ENCODE measurements at regions not wholly inside any gene's neighbourhood (a gene's known extent, or its start where the extent isn't known, plus 50 kb on each side); places are given as distances from the start of the nearest gene placed in this dataset.
A peak's percentile ranks its signal among the peaks of the same experiment; 100 is the strongest.
"Not testable (repeated sequence)": the region's sequence is repeated elsewhere in the genome, so short reads cannot be mapped to it uniquely, and the experiment has no call there.

DNA sequence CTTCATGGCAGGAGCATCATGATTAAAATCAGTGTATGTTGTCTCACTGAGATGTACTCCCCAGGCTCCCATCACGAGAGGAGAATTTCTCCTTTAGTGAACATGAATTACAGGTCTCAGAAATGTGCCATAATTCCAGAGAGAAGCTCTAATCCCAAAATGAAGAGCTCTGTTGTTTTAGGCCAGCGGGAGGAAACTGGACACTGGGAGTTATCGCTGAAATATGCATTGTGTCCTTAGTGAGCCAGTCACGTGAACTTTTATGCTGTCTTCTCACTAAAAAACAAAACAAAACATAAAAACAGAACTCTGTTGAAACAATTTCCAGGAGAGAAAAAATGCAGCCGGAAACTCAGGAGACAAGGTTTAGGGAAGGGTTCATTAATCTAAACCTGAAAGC, 315.7 kb upstream of the NT5E start:
- Histone ChIP-seq H3K27me3 (ENCODE audit: low read length) (no peaks in the 10 kb centered on the region), H3K4me3 (ENCODE audit: low read length) (no peak overlapping the region), H3K36me3 (ENCODE audit: insufficient read depth, low read length) (no peaks in the 10 kb centered on the region), H3K79me2 (ENCODE audit: low read length) (no peaks in the 10 kb centered on the region), H2AFZ (ENCODE audit: low read length) (no peak overlapping the region), H3K27ac (ENCODE audit: low read length) (no peak overlapping the region), H3K9ac (ENCODE audit: low read length) (no peak overlapping the region), H3K9me3 (ENCODE audit: low read length) (no peaks in the 10 kb centered on the region), H4K20me1 (ENCODE audit: insufficient read depth, low read depth, low read length) (no peaks in the 10 kb centered on the region), H3K9me2 (replicated peaks; ENCODE audit: insufficient read depth, low read length) (no peaks in the 10 kb centered on the region), H3K4me1 (ENCODE audit: low read length) (no peaks in the 10 kb centered on the region), H3K4me2 (ENCODE audit: low read depth, low read length, poor library complexity, severe bottlenecking) (no peak overlapping the region)
- DNase-seq, result no peak

DNA sequence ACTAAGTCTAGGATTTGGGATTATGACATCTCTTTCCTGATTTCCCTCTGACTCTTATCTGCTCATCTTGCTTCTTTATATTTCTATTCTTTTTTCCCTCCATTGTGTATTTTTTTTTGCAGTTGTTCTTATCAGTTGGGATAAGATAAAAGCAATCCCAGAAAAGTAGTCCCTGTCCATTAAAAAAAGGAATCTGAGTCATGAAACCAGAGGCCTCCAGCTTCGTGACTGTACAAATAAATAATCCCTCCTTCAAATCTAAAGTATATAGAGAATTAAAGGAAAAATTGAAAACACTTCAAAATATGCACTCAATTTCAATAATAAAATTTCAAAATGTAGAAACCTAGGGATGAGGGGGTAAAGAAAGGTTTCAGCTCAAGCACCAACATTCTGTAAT, 317.8 kb upstream of the NT5E start:
- H3K4me1 ChIP-seq (ENCODE audit: low read length), result no peaks in the 10 kb centered on the region
- no peaks in the 10 kb centered on the region for H3K36me3 ChIP-seq (ENCODE audit: insufficient read depth, low read length)
- H3K27ac ChIP-seq (ENCODE audit: low read length), result no peak overlapping the region
- no peaks in the 10 kb centered on the region for H3K9me2 ChIP-seq (replicated peaks; ENCODE audit: insufficient read depth, low read length)
- H3K4me2 ChIP-seq (ENCODE audit: low read depth, low read length, poor library complexity, severe bottlenecking), result no peak overlapping the region
- no peaks in the 10 kb centered on the region for H3K9me3 ChIP-seq (ENCODE audit: low read length)
- H3K27me3 ChIP-seq (ENCODE audit: low read length), result no peaks in the 10 kb centered on the region
- no peak for DNase-seq
- H3K9ac ChIP-seq (ENCODE audit: low read length), result no peak overlapping the region
- no peak overlapping the region for H2AFZ ChIP-seq (ENCODE audit: low read length)
- no peaks in the 10 kb centered on the region for H3K79me2 ChIP-seq (ENCODE audit: low read length)
- no peak overlapping the region for H3K4me3 ChIP-seq (ENCODE audit: low read length)
- no peaks in the 10 kb centered on the region for H4K20me1 ChIP-seq (ENCODE audit: insufficient read depth, low read depth, low read length)

DNA sequence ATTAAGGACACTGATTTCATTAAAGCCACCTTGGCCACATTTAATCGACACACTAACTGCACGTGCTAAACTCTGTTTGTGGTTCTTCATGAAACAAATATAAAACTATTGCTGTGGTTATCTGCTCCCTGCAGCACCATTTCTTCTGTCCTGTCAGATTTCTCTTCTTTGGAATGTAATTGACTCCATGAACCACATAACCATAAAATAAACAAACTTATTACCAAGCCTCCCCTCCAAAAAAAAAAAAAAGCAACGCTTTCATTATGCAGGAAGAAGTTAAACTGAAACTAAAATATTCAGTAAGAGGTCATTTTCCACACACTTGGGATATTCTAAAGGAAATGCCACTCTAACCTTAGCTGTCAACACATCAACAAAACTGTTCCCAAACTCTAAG, 319.1 kb upstream of the NT5E start:
- no peaks in the 10 kb centered on the region for H3K27me3 ChIP-seq (ENCODE audit: low read length)
- H3K9me3 ChIP-seq (ENCODE audit: low read length), result no peaks in the 10 kb centered on the region
- H3K36me3 ChIP-seq (ENCODE audit: insufficient read depth, low read length), result no peaks in the 10 kb centered on the region
- no peaks in the 10 kb centered on the region for H3K9me2 ChIP-seq (replicated peaks; ENCODE audit: insufficient read depth, low read length)
- DNase-seq, result no peak
- no peak overlapping the region for H2AFZ ChIP-seq (ENCODE audit: low read length)
- H3K4me3 ChIP-seq (ENCODE audit: low read length), result no peak overlapping the region
- no peaks in the 10 kb centered on the region for H3K79me2 ChIP-seq (ENCODE audit: low read length)
- H4K20me1 ChIP-seq (ENCODE audit: insufficient read depth, low read depth, low read length), result no peaks in the 10 kb centered on the region
- no peak overlapping the region for H3K4me2 ChIP-seq (ENCODE audit: low read depth, low read length, poor library complexity, severe bottlenecking)
- H3K27ac ChIP-seq (ENCODE audit: low read length), result no peak overlapping the region
- no peak overlapping the region for H3K9ac ChIP-seq (ENCODE audit: low read length)
- H3K4me1 ChIP-seq (ENCODE audit: low read length), result no peaks in the 10 kb centered on the region

DNA sequence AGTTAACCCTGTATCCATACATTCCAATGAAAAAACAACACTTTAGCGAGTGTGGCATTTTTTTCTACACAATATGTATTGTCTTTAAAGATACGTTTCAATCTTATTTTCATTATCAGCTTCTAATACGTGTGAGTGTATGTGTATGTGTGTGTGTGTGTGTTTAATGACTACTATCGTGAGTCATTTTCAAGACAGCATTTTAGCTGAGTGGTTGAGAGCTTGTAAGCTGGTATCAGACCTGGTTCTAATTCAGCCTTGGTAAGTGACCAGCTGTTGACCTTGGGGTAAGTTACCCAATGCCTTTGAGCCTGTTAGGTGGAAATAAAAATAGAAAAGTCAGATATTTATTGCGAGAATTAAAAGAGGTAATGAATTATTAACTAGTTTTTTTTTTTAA, 320.0 kb upstream of the NT5E start:
- Histone ChIP-seq H3K36me3 (ENCODE audit: insufficient read depth, low read length) (no peaks in the 10 kb centered on the region), H3K9ac (ENCODE audit: low read length) (no peak overlapping the region), H3K79me2 (ENCODE audit: low read length) (no peaks in the 10 kb centered on the region), H2AFZ (ENCODE audit: low read length) (no peak overlapping the region), H3K9me3 (ENCODE audit: low read length) (no peaks in the 10 kb centered on the region), H4K20me1 (ENCODE audit: insufficient read depth, low read depth, low read length) (no peaks in the 10 kb centered on the region), H3K27ac (ENCODE audit: low read length) (no peak overlapping the region), H3K9me2 (replicated peaks; ENCODE audit: insufficient read depth, low read length) (no peaks in the 10 kb centered on the region), H3K4me2 (ENCODE audit: low read depth, low read length, poor library complexity, severe bottlenecking) (no peak overlapping the region), H3K4me1 (ENCODE audit: low read length) (no peaks in the 10 kb centered on the region), H3K4me3 (ENCODE audit: low read length) (no peak overlapping the region), H3K27me3 (ENCODE audit: low read length) (no peaks in the 10 kb centered on the region)
- DNase-seq, result no peak

DNA sequence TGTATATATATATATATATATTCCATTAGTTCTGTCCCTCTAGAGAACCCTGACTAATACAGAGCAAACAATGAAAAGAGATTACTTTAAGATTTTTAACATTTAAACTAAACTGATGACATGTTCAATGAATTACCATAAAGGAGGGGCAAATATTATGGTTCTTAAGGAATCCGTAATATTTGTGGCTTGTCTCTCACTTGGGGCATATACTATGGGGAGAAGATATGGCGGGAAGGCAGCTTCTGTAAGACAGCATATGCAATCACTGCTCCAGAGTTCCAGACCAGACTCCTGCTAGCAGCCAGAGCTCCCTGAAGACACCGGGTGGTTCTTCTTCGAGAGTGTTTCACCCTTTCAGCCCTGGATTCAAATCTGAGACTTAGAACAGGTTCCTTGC, 321.1 kb upstream of the NT5E start:
- Histone ChIP-seq H3K4me1 (ENCODE audit: low read length) (no peaks in the 10 kb centered on the region), H3K79me2 (ENCODE audit: low read length) (no peaks in the 10 kb centered on the region), H3K36me3 (ENCODE audit: insufficient read depth, low read length) (no peaks in the 10 kb centered on the region), H3K27me3 (ENCODE audit: low read length) (no peaks in the 10 kb centered on the region), H3K4me2 (ENCODE audit: low read depth, low read length, poor library complexity, severe bottlenecking) (no peak overlapping the region), H3K9ac (ENCODE audit: low read length) (no peak overlapping the region), H3K9me2 (replicated peaks; ENCODE audit: insufficient read depth, low read length) (no peaks in the 10 kb centered on the region), H2AFZ (ENCODE audit: low read length) (no peak overlapping the region), H3K9me3 (ENCODE audit: low read length) (no peaks in the 10 kb centered on the region), H3K27ac (ENCODE audit: low read length) (no peak overlapping the region), H4K20me1 (ENCODE audit: insufficient read depth, low read depth, low read length) (no peaks in the 10 kb centered on the region), H3K4me3 (ENCODE audit: low read length) (no peak overlapping the region)
- no peak for DNase-seq

DNA sequence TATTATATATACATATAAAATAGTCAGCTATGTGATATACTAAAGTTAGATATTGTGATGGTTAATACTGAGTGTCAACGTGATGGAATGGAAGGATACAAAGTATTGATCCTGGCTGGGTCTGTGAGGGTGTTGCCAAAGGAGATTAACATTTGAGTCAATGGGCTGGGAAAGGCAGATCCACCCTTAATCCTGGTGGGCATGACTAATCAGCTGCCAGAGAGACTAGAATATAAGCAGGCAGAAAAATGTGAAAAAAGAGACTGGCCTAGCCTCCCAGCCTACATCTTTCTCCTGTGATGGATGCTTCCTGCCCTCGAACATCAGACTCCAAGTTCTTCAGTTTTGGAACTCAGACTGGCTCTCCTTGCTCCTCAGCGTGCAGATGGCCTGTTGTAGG, 321.6 kb upstream of the NT5E start:
- not testable (repeated sequence) for H3K79me2 ChIP-seq (ENCODE audit: low read length); H2AFZ ChIP-seq (ENCODE audit: low read length); H3K4me3 ChIP-seq (ENCODE audit: low read length); H3K4me1 ChIP-seq (ENCODE audit: low read length); H3K9me3 ChIP-seq (ENCODE audit: low read length); H3K27ac ChIP-seq (ENCODE audit: low read length); H3K4me2 ChIP-seq (ENCODE audit: low read depth, low read length, poor library complexity, severe bottlenecking); H3K36me3 ChIP-seq (ENCODE audit: insufficient read depth, low read length); DNase-seq; H3K9ac ChIP-seq (ENCODE audit: low read length); H4K20me1 ChIP-seq (ENCODE audit: insufficient read depth, low read depth, low read length); H3K27me3 ChIP-seq (ENCODE audit: low read length); H3K9me2 ChIP-seq (replicated peaks; ENCODE audit: insufficient read depth, low read length)

DNA sequence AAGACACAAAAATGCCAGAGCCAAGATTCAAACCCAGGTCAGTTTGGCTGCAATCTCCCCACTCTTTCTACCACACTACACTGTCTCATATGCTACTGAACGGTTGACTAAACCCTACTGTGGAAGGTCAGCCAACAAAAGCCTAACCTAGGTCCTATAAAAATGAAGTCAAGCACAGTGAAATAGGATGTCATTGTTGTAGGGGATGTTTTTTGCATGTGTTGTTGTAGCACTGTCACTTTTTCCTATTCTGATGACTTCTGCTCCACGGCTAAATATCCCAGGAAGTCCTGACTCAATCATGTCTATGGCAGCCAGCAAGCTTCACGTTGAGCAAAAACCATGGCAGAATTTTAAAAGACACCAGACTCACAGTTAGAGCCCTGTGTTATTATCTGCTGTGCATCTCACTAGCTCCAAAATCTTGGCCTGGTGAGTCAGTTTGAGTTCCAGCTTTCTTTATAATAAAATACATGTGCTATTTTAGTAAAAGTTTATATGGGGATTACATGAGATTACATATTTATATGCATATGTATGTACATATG, 322.1 kb upstream of the NT5E start:
- DNase-seq, result no peak
- Histone ChIP-seq H3K27me3 (ENCODE audit: low read length) (no peaks in the 10 kb centered on the region), H3K4me2 (ENCODE audit: low read depth, low read length, poor library complexity, severe bottlenecking) (no peak overlapping the region), H3K27ac (ENCODE audit: low read length) (no peak overlapping the region), H3K9ac (ENCODE audit: low read length) (no peak overlapping the region), H3K9me2 (replicated peaks; ENCODE audit: insufficient read depth, low read length) (no peaks in the 10 kb centered on the region), H3K9me3 (ENCODE audit: low read length) (no peaks in the 10 kb centered on the region), H3K4me3 (ENCODE audit: low read length) (no peak overlapping the region), H3K36me3 (ENCODE audit: insufficient read depth, low read length) (no peaks in the 10 kb centered on the region), H2AFZ (ENCODE audit: low read length) (no peak overlapping the region), H4K20me1 (ENCODE audit: insufficient read depth, low read depth, low read length) (no peaks in the 10 kb centered on the region), H3K79me2 (ENCODE audit: low read length) (no peaks in the 10 kb centered on the region), H3K4me1 (ENCODE audit: low read length) (no peaks in the 10 kb centered on the region)

DNA sequence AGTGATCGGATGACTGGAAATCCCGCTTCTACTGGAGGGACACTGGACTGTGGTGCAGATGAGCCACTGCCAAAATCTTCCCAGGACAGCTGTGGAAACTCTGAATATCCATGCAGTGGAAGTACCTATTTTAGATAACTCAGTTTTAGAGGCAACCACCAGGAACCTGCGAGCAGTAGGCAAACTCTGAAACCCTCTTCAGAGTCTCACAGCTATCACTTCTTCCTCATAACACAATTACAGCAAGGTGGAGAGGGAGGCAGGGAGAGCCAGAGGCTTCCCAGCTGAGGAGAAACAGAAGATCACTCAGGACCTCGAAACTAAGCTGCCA, 322.8 kb upstream of the NT5E start:
- Histone ChIP-seq H3K27ac (ENCODE audit: low read length) (no peak overlapping the region), H3K4me2 (ENCODE audit: low read depth, low read length, poor library complexity, severe bottlenecking) (no peak overlapping the region), H3K4me3 (ENCODE audit: low read length) (no peak overlapping the region), H3K27me3 (ENCODE audit: low read length) (no peaks in the 10 kb centered on the region), H3K9me2 (replicated peaks; ENCODE audit: insufficient read depth, low read length) (no peaks in the 10 kb centered on the region), H3K79me2 (ENCODE audit: low read length) (no peaks in the 10 kb centered on the region), H3K9me3 (ENCODE audit: low read length) (no peaks in the 10 kb centered on the region), H3K36me3 (ENCODE audit: insufficient read depth, low read length) (no peaks in the 10 kb centered on the region), H4K20me1 (ENCODE audit: insufficient read depth, low read depth, low read length) (no peaks in the 10 kb centered on the region), H3K4me1 (ENCODE audit: low read length) (no peaks in the 10 kb centered on the region), H2AFZ (ENCODE audit: low read length) (no peak overlapping the region), H3K9ac (ENCODE audit: low read length) (no peak overlapping the region)
- no peak for DNase-seq

DNA sequence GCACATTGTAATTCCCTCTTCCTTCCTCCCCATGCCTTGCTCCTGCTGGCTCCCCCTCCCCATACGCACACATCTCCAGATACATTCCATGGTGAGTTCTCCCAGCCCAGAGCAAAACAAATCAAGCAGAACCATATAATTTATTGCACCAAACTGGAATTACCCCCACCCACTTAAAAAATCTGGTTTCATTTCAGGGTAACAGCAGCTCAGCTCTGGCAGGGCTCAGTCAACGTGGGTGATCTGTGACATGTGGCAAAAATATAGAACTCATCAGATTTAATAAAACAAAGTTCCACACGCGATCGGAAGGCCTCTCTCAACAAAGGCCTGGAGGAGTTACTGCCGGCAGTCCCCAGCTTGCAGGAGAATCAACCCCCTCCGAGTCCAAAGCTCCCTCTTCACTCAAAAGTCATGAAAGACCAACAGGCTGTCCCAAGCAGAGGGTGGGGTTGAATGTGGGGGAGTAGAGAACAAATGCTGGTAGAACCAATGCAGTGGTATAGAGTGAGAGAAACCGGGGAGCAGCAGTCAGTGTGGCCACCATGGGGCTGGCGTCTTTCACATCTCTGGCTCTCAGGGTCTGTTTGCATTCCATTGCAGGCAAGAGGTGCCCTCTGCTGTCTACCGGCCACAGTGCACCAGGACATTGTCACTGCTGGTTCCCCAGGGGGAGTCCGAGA, 323.3 kb upstream of the NT5E start:
- Histone ChIP-seq H3K9me2 (replicated peaks; ENCODE audit: insufficient read depth, low read length) (no peaks in the 10 kb centered on the region), H3K4me3 (ENCODE audit: low read length) (no peak overlapping the region), H3K27ac (ENCODE audit: low read length) (no peak overlapping the region), H3K9ac (ENCODE audit: low read length) (no peak overlapping the region), H3K4me2 (ENCODE audit: low read depth, low read length, poor library complexity, severe bottlenecking) (no peak overlapping the region), H2AFZ (ENCODE audit: low read length) (no peak overlapping the region), H4K20me1 (ENCODE audit: insufficient read depth, low read depth, low read length) (no peaks in the 10 kb centered on the region), H3K9me3 (ENCODE audit: low read length) (no peaks in the 10 kb centered on the region), H3K36me3 (ENCODE audit: insufficient read depth, low read length) (no peaks in the 10 kb centered on the region), H3K4me1 (ENCODE audit: low read length) (no peaks in the 10 kb centered on the region), H3K27me3 (ENCODE audit: low read length) (no peaks in the 10 kb centered on the region), H3K79me2 (ENCODE audit: low read length) (no peaks in the 10 kb centered on the region)
- peak; percentile 72 for DNase-seq

All from Karpas-422 (cell line).